ENCODE measurements at regions not wholly inside any gene's neighbourhood (a gene's known extent, or its start where the extent isn't known, plus 50 kb on each side); places are given as distances from the start of the nearest gene placed in this dataset.

DNA sequence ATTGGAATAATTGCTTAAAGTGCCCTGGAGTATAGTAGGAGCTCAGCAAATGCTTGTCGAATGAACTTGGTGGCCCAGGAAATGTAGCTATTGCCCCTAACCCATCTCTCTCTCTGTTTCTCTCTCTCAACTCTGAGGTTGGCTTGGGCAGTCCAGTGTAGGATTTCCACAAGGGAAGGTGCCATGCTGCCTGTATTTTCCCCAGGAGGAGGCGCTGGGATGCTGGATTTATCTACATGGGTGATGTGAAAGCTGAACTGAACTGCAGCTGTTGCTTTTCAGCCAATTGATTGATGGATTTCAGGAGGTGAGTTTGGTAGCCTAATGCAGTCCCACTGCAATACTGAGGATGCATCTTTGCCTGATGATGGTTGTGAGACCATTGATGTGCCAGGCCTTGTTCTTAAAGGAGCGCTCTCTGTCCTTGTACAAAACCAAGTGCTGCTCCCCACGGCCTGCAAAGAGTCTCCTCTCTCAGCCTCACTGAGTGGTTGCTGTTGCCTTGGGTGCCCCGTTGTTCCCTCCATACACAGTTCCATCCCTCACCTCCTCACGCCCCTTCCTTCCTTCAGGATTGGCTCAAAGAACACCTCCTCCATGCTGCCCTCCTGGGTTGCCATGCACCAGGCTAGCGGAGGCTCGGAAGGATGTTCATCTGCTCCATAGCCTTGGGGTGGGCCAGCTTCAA, 200.6 kb downstream of the GLRX3 start:
- TF ChIP-seq CTCF (IDR thresholded peaks at IDR 0.05) = no peak
- TF ChIP-seq POLR2A (IDR thresholded peaks at IDR 0.05) = no peak

Data from right lobe of liver (tissue), 4 donors.